Testis (tissue), 2 donors: ENCODE measurements at regions not wholly inside any gene's neighbourhood (a gene's known extent, or its start where the extent isn't known, plus 50 kb on each side); places are given as distances from the start of the nearest gene placed in this dataset.

ENCODE experiments used
- POLR2A ChIP-seq: fragments of 450-650 bp; IDR thresholded peaks from one replicate; pipeline ENCODE4 v1.6.1; 2017; ENCODE audit warnings: antibody characterized with exemption, mild to moderate bottlenecking, moderate library complexity
- TF ChIP-seq, protein P1 (sequence below), 3 experiments: fragments of 450-650 bp in 2 of 3; fragments of 200-600 bp in 1 of 3; sonication (generic) in 1 of 3; IDR thresholded peaks; one replicate each; pipeline ENCODE4 v1.5.1; 2016 to 2019; ENCODE audit warnings: antibody characterized with exemption in 3 of 3, mild to moderate bottlenecking in 2 of 3, moderate library complexity in 1 of 3

DNA sequence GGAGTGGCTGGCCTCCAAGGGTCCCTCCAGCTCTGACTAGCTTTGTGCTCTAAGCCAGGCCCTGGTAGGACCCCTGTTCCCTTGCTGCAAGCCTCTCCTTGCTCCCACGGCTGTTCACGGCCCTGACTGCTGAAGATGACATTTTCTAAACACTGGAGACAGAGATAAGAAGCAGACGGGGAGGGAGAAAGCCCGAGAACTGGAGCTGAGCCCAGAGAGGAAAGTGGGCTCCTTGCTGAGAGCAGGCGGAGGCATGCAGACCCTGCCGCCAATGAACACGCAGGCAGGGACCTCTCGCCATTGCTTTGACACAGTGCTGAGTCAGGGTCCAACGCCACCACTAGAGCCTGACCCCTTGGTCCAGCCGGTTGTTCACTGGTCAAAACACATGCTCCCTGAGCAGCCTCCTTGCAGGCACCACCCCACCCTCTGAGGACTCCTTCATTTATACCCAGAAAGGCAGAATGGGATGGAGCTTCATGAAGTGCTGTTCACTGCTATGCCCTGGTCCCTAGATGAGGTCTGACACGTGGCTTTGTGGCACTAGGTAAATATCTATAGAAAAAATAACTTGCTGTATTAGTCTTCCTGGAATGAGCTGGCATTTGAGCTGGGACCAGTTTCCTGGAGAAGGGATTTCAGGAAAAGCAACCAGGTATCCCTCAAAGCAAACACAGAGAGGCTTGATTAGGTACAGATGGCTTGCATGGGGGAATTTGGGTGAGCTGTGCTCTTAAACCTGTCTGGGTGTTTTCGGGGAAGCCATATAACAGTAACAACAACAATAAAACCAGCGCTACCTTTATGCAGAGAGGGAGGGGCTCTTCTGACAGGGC, 65.7 kb downstream of the MCFD2 start:
- TF ChIP-seq, protein P1, sequence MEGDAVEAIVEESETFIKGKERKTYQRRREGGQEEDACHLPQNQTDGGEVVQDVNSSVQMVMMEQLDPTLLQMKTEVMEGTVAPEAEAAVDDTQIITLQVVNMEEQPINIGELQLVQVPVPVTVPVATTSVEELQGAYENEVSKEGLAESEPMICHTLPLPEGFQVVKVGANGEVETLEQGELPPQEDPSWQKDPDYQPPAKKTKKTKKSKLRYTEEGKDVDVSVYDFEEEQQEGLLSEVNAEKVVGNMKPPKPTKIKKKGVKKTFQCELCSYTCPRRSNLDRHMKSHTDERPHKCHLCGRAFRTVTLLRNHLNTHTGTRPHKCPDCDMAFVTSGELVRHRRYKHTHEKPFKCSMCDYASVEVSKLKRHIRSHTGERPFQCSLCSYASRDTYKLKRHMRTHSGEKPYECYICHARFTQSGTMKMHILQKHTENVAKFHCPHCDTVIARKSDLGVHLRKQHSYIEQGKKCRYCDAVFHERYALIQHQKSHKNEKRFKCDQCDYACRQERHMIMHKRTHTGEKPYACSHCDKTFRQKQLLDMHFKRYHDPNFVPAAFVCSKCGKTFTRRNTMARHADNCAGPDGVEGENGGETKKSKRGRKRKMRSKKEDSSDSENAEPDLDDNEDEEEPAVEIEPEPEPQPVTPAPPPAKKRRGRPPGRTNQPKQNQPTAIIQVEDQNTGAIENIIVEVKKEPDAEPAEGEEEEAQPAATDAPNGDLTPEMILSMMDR (IDR thresholded peaks at IDR 0.05) = no peak
- TF ChIP-seq POLR2A = no peak
